NCI-H2029 (cell line): ENCODE measurements at regions not wholly inside any gene's neighbourhood (a gene's known extent, or its start where the extent isn't known, plus 50 kb on each side); places are given as distances from the start of the nearest gene placed in this dataset.

Experiments
- DNase-seq: peaks from one replicate; lab custom pipeline; 2025; lab: John Stamatoyannopoulos, UW

DNA sequence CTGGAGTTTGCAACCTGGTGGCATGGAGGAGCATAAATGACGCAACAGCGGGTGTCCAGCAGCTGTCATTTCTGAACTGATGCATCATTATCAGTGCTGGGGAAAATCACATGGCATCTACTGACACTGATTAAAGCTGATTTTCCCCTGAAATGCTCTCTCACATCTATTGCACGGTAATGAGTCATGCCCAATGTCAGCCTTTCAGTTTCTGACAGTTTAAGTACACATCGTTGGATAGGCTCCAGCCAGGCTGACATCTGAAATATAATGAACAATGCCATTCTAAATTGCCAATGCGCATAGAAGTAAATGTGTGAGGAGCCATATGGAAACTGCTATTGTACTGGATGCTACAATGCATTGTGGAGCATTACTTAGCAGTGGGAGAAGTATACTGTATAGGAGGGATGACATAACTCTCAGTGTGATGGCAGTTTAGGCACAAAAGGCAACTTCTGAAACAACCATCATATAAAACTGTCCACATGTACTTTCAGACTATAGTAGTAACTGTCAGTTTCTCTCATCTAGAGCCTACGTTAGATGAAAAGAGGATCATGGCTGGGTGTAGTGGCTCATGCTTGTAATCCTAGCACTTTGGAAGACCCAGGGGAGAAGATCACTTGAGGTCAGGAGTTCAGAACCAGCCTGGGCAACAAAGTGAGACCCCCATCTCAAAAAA is 389.3 kb upstream of the DMAC1 start:
- DNase-seq = no peak

- DNase-seq = no peak
These were observed 387.0 kb upstream of the DMAC1 start for GRCh38 chr9:8186560-8186959.

GRCh38 chr9:8183618-8184017 is 384.0 kb upstream of the DMAC1 start:
- no peak for DNase-seq

- no peak for DNase-seq
These were observed 379.9 kb upstream of the DMAC1 start for GRCh38 chr9:8179381-8180053.

DNA sequence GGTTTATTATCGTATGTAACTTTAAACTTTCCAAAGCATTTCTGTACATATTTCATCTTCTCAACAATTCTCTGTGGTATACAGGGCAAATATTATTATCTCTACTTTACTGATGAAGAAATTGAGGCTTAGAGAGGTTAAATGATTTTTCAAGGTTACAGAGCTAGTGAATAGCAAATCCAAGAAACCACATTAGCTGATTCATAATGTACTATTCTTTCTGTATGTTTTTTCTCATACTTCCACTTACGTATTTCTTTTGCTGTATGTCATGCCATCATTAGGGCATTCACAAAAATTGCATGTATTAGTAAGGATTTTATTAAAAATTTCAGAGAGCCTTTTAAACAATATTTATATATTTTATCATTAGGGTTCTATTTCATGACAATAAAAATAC is 372.4 kb upstream of the DMAC1 start:
- DNase-seq = no peak

DNA sequence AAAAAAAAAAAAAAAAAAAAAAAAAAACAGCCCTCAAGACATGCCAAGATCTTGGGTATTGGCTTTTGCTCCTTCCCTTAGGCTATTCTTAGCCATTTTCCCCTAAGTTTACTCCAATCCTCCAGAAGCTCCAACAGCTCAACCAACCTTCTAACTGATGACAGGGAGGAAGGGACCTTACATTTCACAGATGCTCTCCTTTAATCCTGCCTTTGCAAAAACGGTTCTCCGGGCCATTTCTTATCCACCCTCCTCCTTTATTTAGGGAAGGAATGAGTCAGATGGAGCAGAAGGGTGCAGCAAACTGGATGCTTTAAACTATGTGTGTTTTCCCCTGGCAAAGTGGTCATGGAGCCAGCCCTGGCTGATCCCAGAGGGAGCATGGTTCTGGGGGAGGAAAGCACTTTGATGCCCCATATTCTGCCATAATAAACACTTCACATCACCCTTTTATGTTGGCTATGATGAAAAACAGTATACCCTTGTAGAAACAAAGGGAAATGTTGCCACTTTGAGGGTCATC is 369.4 kb upstream of the DMAC1 start:
- DNase-seq = no peak

DNA sequence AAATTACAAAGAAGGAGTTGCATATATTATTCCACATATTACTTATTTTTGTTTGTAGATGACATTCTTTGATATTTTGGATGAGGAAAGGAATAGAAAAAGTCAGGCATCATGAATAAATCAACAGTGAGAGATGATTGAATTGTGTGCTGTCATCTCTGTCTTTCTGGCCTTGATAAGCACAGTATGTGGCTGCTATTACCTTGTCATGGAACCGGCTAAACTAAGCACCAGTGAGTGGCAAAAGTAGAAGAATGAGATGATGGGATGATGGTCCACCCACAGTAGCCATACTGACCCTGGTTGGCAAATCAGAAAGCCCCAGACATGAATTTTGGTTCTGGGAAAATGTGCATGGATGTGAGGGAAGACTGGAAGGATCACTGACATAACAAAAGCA is 361.2 kb upstream of the DMAC1 start:
- DNase-seq = no peak

GRCh38 chr9:8158574-8158973 is 359.0 kb upstream of the DMAC1 start:
- DNase-seq = no peak

GRCh38 chr9:8157683-8158324 is 358.2 kb upstream of the DMAC1 start:
- no peak for DNase-seq

GRCh38 chr9:8156346-8156745 is 356.8 kb upstream of the DMAC1 start:
- no peak for DNase-seq

DNA sequence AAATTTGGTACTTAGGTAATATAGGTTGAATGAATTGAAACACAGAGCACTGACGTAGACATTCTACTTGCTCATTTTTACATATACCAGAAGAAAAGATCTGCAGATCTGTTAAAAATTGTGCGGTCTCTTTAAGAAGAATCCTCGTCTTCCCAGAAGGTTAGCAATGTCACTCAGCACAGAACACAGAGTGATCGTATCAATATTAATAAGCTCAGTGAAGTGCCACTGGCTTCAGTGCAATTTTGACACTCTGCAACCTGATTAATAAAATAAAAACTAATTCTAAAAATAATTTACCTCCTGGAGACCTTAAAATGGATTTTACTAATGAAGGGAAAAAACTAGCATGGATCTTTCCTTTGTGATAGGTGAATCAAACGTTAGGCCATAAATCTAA is 356.1 kb upstream of the DMAC1 start:
- DNase-seq = no peak

- no peak for DNase-seq
These were observed 344.1 kb upstream of the DMAC1 start for GRCh38 chr9:8143677-8144076.

- DNase-seq = no peak
These were observed 341.0 kb upstream of the DMAC1 start for GRCh38 chr9:8140557-8140956.

- no peak for DNase-seq
These were observed 340.2 kb upstream of the DMAC1 start for GRCh38 chr9:8139756-8140155.

GRCh38 chr9:8136477-8136876 is 336.9 kb upstream of the DMAC1 start:
- DNase-seq = no peak

DNA sequence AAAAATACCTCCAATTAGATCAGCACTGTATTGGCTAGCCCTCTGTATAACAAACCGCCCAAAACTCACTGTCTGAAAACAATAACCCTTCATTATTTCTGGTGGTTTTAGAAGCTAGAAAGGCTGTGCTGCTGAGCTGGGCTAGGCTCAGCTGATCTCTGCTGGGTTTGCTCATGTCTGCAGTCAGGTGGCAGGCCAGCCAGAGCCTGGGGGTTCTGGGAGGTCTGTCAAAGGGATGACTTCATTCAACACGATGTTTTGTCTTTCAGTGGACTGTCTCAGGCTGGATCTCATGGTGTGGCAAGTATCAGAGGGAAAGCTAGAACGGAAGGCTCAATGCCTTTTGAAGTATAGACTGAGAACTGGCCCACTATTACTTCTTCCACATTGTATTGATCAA is 335.1 kb upstream of the DMAC1 start:
- DNase-seq = no peak

DNA sequence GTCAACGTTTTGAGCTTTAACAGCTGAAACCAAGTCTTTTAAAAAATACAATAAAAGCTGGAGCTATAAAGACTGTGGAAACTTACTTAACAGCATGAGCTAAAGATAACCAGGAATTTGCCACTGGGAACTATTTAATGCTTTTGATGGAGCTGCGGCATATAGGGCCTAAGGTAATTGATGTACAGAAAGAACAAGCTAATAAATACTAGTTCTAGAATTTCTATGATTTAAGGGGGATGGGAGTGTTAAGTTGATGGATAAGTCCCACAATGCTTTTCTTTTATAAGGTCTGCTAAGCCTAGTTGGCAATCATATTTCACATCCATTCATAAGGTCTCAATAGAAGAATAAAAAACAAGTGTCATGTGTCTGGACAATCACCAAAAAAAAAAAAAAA is 334.0 kb upstream of the DMAC1 start:
- DNase-seq = no peak

- no peak for DNase-seq
These were observed 316.0 kb upstream of the DMAC1 start for GRCh38 chr9:8115570-8115969.

- DNase-seq = no peak
These were observed 315.2 kb upstream of the DMAC1 start for GRCh38 chr9:8114826-8115225.

DNA sequence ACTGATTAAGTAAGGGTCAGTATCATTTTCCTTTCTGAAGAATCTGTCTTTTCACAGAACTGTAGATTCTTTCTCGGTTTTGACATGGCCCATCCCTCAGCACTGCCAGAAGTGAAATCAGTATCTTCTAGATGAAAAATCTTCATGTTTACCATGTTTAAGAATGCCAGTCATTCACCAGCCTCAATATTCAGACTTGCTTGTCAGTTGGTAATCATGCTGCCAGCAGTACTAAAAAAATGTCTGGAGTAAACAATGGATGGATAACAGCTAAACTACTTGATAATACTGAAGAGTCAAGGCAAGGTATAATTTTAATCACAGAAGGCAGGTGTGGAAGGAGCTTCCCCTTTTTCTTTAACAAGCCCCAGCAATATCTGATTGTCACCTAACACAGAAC is 306.8 kb upstream of the DMAC1 start:
- DNase-seq = no peak

- DNase-seq = no peak
These were observed 302.0 kb upstream of the DMAC1 start for GRCh38 chr9:8101607-8102006.

- DNase-seq = no peak
These were observed 296.5 kb upstream of the DMAC1 start for GRCh38 chr9:8096091-8096490.

DNA sequence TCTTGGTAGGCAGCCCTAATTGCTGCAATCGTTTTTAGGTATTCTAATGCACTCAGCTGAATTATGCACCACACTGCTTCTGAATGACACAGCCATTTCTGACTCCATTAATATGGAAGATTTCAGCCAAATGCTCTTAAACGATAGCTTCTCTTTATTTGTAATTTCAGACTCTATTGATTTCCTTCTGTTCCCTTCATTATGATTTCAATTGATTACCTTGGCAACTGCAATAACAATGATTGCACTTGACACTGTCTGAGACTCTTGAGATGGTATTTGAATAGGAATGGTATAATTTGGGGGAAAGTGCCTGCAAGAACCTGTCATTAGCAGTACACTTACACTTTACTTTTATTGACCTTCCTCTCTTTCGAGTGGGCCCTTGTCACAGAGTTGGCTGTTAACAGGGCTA is 296.1 kb upstream of the DMAC1 start:
- peak; percentile 38 for DNase-seq
